ENCODE measurements at regions not wholly inside any gene's neighbourhood (a gene's known extent, or its start where the extent isn't known, plus 50 kb on each side); places are given as distances from the start of the nearest gene placed in this dataset.

GRCh38 chr12:13835652-13836051 is 145.8 kb downstream of the GRIN2B start:
- intact Hi-C loops (cut with micrococcal nuclease): no loop called here
- no peak for DNase-seq (ENCODE audit: low spot score)
- no peak overlapping the region for H3K4me3 Mint-ChIP-seq (ENCODE audit: low read depth)
- H3K27ac Mint-ChIP-seq: no peak overlapping the region
- no peaks in the 10 kb centered on the region for H3K36me3 Mint-ChIP-seq (ENCODE audit: low read depth)
- H3K27me3 Mint-ChIP-seq (ENCODE audit: low read depth): no peaks in the 10 kb centered on the region
- no peaks in the 10 kb centered on the region for H3K4me1 Mint-ChIP-seq (ENCODE audit: low read depth)
- no peaks in the 10 kb centered on the region for H3K9me3 Mint-ChIP-seq

- H3K27ac Mint-ChIP-seq: no peak overlapping the region
- no peak overlapping the region for H3K4me3 Mint-ChIP-seq (ENCODE audit: low read depth)
- no peaks in the 10 kb centered on the region for H3K4me1 Mint-ChIP-seq (ENCODE audit: low read depth)
- H3K36me3 Mint-ChIP-seq (ENCODE audit: low read depth): no peaks in the 10 kb centered on the region
- DNase-seq (ENCODE audit: low spot score): no peak
- H3K27me3 Mint-ChIP-seq (ENCODE audit: low read depth): no peaks in the 10 kb centered on the region
- intact Hi-C loops (cut with micrococcal nuclease): no loop called here
- no peaks in the 10 kb centered on the region for H3K9me3 Mint-ChIP-seq
These were observed 147.2 kb downstream of the GRIN2B start for GRCh38 chr12:13834241-13834640.

GRCh38 chr12:13817131-13817530 is 164.3 kb downstream of the GRIN2B start:
- Mint-ChIP-seq H3K27me3 (ENCODE audit: low read depth) (peaks cover 4% of the 10 kb centered on the region), H3K27ac (no peak overlapping the region), H3K4me1 (ENCODE audit: low read depth) (no peaks in the 10 kb centered on the region), H3K9me3 (no peaks in the 10 kb centered on the region), H3K36me3 (ENCODE audit: low read depth) (no peaks in the 10 kb centered on the region), H3K4me3 (ENCODE audit: low read depth) (no peak overlapping the region)
- DNase-seq (ENCODE audit: low spot score): no peak
- intact Hi-C loops (cut with micrococcal nuclease): no loop called here

GRCh38 chr12:13816394-13816793 is 165.0 kb downstream of the GRIN2B start:
- H3K27ac Mint-ChIP-seq: no peak overlapping the region
- H3K4me3 Mint-ChIP-seq (ENCODE audit: low read depth): no peak overlapping the region
- no peaks in the 10 kb centered on the region for H3K4me1 Mint-ChIP-seq (ENCODE audit: low read depth)
- H3K9me3 Mint-ChIP-seq: no peaks in the 10 kb centered on the region
- intact Hi-C loops (cut with micrococcal nuclease): no loop called here
- no peaks in the 10 kb centered on the region for H3K36me3 Mint-ChIP-seq (ENCODE audit: low read depth)
- DNase-seq (ENCODE audit: low spot score): no peak
- H3K27me3 Mint-ChIP-seq (ENCODE audit: low read depth): peaks cover 4% of the 10 kb centered on the region

GRCh38 chr12:13812168-13812567 is 169.2 kb downstream of the GRIN2B start:
- Mint-ChIP-seq H3K9me3 (no peaks in the 10 kb centered on the region), H3K27me3 (ENCODE audit: low read depth) (no peaks in the 10 kb centered on the region), H3K4me1 (ENCODE audit: low read depth) (no peaks in the 10 kb centered on the region), H3K27ac (no peak overlapping the region), H3K4me3 (ENCODE audit: low read depth) (no peak overlapping the region), H3K36me3 (ENCODE audit: low read depth) (no peaks in the 10 kb centered on the region)
- intact Hi-C loops (cut with micrococcal nuclease): no loop called here
- DNase-seq (ENCODE audit: low spot score): no peak

GRCh38 chr12:13811061-13811460 is 170.3 kb downstream of the GRIN2B start:
- H3K4me1 Mint-ChIP-seq (ENCODE audit: low read depth): no peaks in the 10 kb centered on the region

GRCh38 chr12:13805041-13805440 is 176.4 kb downstream of the GRIN2B start:
- Mint-ChIP-seq H3K27me3 (ENCODE audit: low read depth) (no peaks in the 10 kb centered on the region), H3K9me3 (no peaks in the 10 kb centered on the region), H3K27ac (no peak overlapping the region), H3K36me3 (ENCODE audit: low read depth) (no peaks in the 10 kb centered on the region), H3K4me1 (ENCODE audit: low read depth) (no peaks in the 10 kb centered on the region), H3K4me3 (ENCODE audit: low read depth) (no peak overlapping the region)
- no peak for DNase-seq (ENCODE audit: low spot score)
- intact Hi-C loops (cut with micrococcal nuclease): no loop called here

More at GRCh38 chr12:13811061-13811460, 170.3 kb downstream of the GRIN2B start:
- Mint-ChIP-seq H3K4me3 (ENCODE audit: low read depth) (no peak overlapping the region), H3K27me3 (ENCODE audit: low read depth) (no peaks in the 10 kb centered on the region), H3K9me3 (no peaks in the 10 kb centered on the region), H3K36me3 (ENCODE audit: low read depth) (no peaks in the 10 kb centered on the region), H3K27ac (no peak overlapping the region)
- intact Hi-C loops (cut with micrococcal nuclease): no loop called here
- no peak for DNase-seq (ENCODE audit: low spot score)

GRCh38 chr12:13801543-13801942 is 179.9 kb downstream of the GRIN2B start:
- Mint-ChIP-seq H3K27me3 (ENCODE audit: low read depth) (no peaks in the 10 kb centered on the region), H3K4me3 (ENCODE audit: low read depth) (no peak overlapping the region), H3K27ac (no peak overlapping the region), H3K9me3 (no peaks in the 10 kb centered on the region), H3K36me3 (ENCODE audit: low read depth) (no peaks in the 10 kb centered on the region), H3K4me1 (ENCODE audit: low read depth) (no peaks in the 10 kb centered on the region)
- intact Hi-C loops (cut with micrococcal nuclease): no loop called here
- DNase-seq (ENCODE audit: low spot score): no peak

- intact Hi-C loops (cut with micrococcal nuclease): no loop called here
- no peaks in the 10 kb centered on the region for H3K4me1 Mint-ChIP-seq (ENCODE audit: low read depth)
- no peaks in the 10 kb centered on the region for H3K27me3 Mint-ChIP-seq (ENCODE audit: low read depth)
- no peaks in the 10 kb centered on the region for H3K36me3 Mint-ChIP-seq (ENCODE audit: low read depth)
- H3K9me3 Mint-ChIP-seq: peaks cover 7% of the 10 kb centered on the region
- no peak overlapping the region for H3K27ac Mint-ChIP-seq
- no peak for DNase-seq (ENCODE audit: low spot score)
- no peak overlapping the region for H3K4me3 Mint-ChIP-seq (ENCODE audit: low read depth)
These were observed 181.8 kb downstream of the GRIN2B start for GRCh38 chr12:13799574-13799973.

- Mint-ChIP-seq H3K36me3 (ENCODE audit: low read depth) (no peaks in the 10 kb centered on the region), H3K27ac (no peak overlapping the region), H3K4me1 (ENCODE audit: low read depth) (no peaks in the 10 kb centered on the region), H3K4me3 (ENCODE audit: low read depth) (no peak overlapping the region), H3K9me3 (peaks cover 7% of the 10 kb centered on the region), H3K27me3 (ENCODE audit: low read depth) (no peaks in the 10 kb centered on the region)
- DNase-seq (ENCODE audit: low spot score): no peak
- intact Hi-C loops (cut with micrococcal nuclease): no loop called here
These were observed 183.2 kb downstream of the GRIN2B start for GRCh38 chr12:13798162-13798561.

- no peak overlapping the region for H3K27ac Mint-ChIP-seq
- H3K36me3 Mint-ChIP-seq (ENCODE audit: low read depth): no peaks in the 10 kb centered on the region
- no peaks in the 10 kb centered on the region for H3K4me1 Mint-ChIP-seq (ENCODE audit: low read depth)
- H3K4me3 Mint-ChIP-seq (ENCODE audit: low read depth): no peak overlapping the region
- intact Hi-C loops (cut with micrococcal nuclease): no loop called here
- H3K9me3 Mint-ChIP-seq: peaks cover 7% of the 10 kb centered on the region
- no peaks in the 10 kb centered on the region for H3K27me3 Mint-ChIP-seq (ENCODE audit: low read depth)
- DNase-seq (ENCODE audit: low spot score): no peak
These were observed 186.7 kb downstream of the GRIN2B start for GRCh38 chr12:13794706-13795105.

GRCh38 chr12:13790317-13790716 is 191.1 kb downstream of the GRIN2B start:
- intact Hi-C loops (cut with micrococcal nuclease): no loop called here

GRCh38 chr12:13788626-13789025 is 192.8 kb downstream of the GRIN2B start:
- intact Hi-C loops (cut with micrococcal nuclease): no loop called here
- no peaks in the 10 kb centered on the region for H3K4me1 Mint-ChIP-seq (ENCODE audit: low read depth)
- no peaks in the 10 kb centered on the region for H3K27me3 Mint-ChIP-seq (ENCODE audit: low read depth)

More at GRCh38 chr12:13790317-13790716, 191.1 kb downstream of the GRIN2B start:
- H3K4me1 Mint-ChIP-seq (ENCODE audit: low read depth): no peaks in the 10 kb centered on the region
- H3K9me3 Mint-ChIP-seq: peaks cover 5% of the 10 kb centered on the region
- H3K4me3 Mint-ChIP-seq (ENCODE audit: low read depth): no peak overlapping the region
- no peaks in the 10 kb centered on the region for H3K27me3 Mint-ChIP-seq (ENCODE audit: low read depth)
- H3K36me3 Mint-ChIP-seq (ENCODE audit: low read depth): no peaks in the 10 kb centered on the region
- no peak for DNase-seq (ENCODE audit: low spot score)
- no peak overlapping the region for H3K27ac Mint-ChIP-seq

GRCh38 chr12:13786646-13787045 is 194.8 kb downstream of the GRIN2B start:
- no peaks in the 10 kb centered on the region for H3K9me3 Mint-ChIP-seq
- no peaks in the 10 kb centered on the region for H3K4me1 Mint-ChIP-seq (ENCODE audit: low read depth)
- H3K36me3 Mint-ChIP-seq (ENCODE audit: low read depth): no peaks in the 10 kb centered on the region
- DNase-seq (ENCODE audit: low spot score): no peak
- H3K4me3 Mint-ChIP-seq (ENCODE audit: low read depth): no peak overlapping the region
- H3K27me3 Mint-ChIP-seq (ENCODE audit: low read depth): no peaks in the 10 kb centered on the region
- intact Hi-C loops (cut with micrococcal nuclease): no loop called here
- H3K27ac Mint-ChIP-seq: no peak overlapping the region

More at GRCh38 chr12:13788626-13789025, 192.8 kb downstream of the GRIN2B start:
- no peaks in the 10 kb centered on the region for H3K36me3 Mint-ChIP-seq (ENCODE audit: low read depth)
- no peak for DNase-seq (ENCODE audit: low spot score)
- no peak overlapping the region for H3K4me3 Mint-ChIP-seq (ENCODE audit: low read depth)
- H3K27ac Mint-ChIP-seq: no peak overlapping the region
- no peaks in the 10 kb centered on the region for H3K9me3 Mint-ChIP-seq

Data from activated T-helper 2 cell treated with anti-CD3 and anti-CD28 coated beads, Interferon-gamma antibody, Interleukin-2, Interleukin-4, amounts not matched to agents 10 μg/mL and 5 μg/mL and 100 μg/mL, durations not matched to agents 14 hours and 24 hours and 36 hours (primary cell).